HepG2 (cell line): ENCODE measurements at regions not wholly inside any gene's neighbourhood (a gene's known extent, or its start where the extent isn't known, plus 50 kb on each side); places are given as distances from the start of the nearest gene placed in this dataset.

Experiments used
- ATAC-seq: fragments of 200-7000 bp; cut with Tn5 transposase; 3 replicates; pipeline ENCODE4 v1.9.1; 2020; ENCODE audit warnings: mild to moderate bottlenecking, moderate library complexity
- BruUV-seq: library from RNA; stranded (reverse); fragments of 400-500 nt; replicated peaks from 2 replicates; lab custom pipeline; 2021; lab: Mats Ljungman, UMichigan
- CTCF ChIA-PET: fragments of 300-600 bp; formaldehyde crosslinking; extraction: SDS; loops from one replicate; lab custom pipeline; 2021; ENCODE audit warnings: low total read pairs, inconsistent platforms, low intra/inter-chr PET ratio; lab: Yijun Ruan, JAX
- POLR2A ChIA-PET: fragments of 350-600 bp; sonication (Branson Sonifier 250); formaldehyde crosslinking; loops from one replicate; lab custom pipeline; 2020; ENCODE audit warnings: antibody characterized with exemption, inconsistent platforms; lab: Yijun Ruan, JAX
- DNase-seq: peaks from one replicate; pipeline ENCODE4 v3.0.0-alpha.2; 2015; ENCODE audit warnings: low spot score
- FAIRE-seq: peaks from 3 replicates; lab custom pipeline; 2011; peaks lifted over from hg19 to GRCh38; lab: Jason Lieb, UNC
- H2AFZ ChIP-seq: one replicate; pipeline ENCODE4 v1.6.1; 2011; ENCODE audit warnings: low read length, inconsistent platforms
- H3K27ac ChIP-seq: fragments of 300-600 bp; 3 replicates; pipeline ENCODE4 v1.8.0; 2011; ENCODE audit warnings: mixed run types, mild to moderate bottlenecking, mixed read lengths, low read length, inconsistent platforms; ENCODE audit not compliant: insufficient read depth; ENCODE audit errors: extremely low read length
- H3K27me3 ChIP-seq, 2 experiments: fragments of 200-600 bp in 1 of 2; 2 replicates in 1 of 2; 3 replicates in 1 of 2; pipeline versions ENCODE4 v1.6.0 to v1.8.0; 2011; ENCODE audit warnings: low read length in 2 of 2, mild to moderate bottlenecking in 2 of 2, moderate library complexity in 2 of 2, inconsistent platforms in 1 of 2; ENCODE audit not compliant: insufficient read depth in 2 of 2, control insufficient read depth in 1 of 2
- H3K36me3 ChIP-seq, 2 experiments: fragments of 200-600 bp in 1 of 2; replicated peaks in 1 of 2; 2 replicates in 1 of 2; 3 replicates in 1 of 2; pipeline versions ENCODE4 v1.5.1 to v1.8.0; 2011; ENCODE audit warnings: low read length in 2 of 2, inconsistent platforms in 1 of 2; ENCODE audit not compliant: insufficient read depth in 2 of 2, control insufficient read depth in 1 of 2
- H3K4me1 ChIP-seq: 2 replicates; pipeline ENCODE4 v1.5.1; 2012; ENCODE audit warnings: low read length, inconsistent platforms; ENCODE audit not compliant: insufficient read depth
- H3K4me2 ChIP-seq: 2 replicates; pipeline ENCODE4 v1.6.0; 2011; ENCODE audit warnings: low read depth, low read length, inconsistent platforms
- H3K4me3 ChIP-seq, 3 experiments: fragments of 200-600 bp in 1 of 3; sonication (generic), shearing (Covaris generic) in 1 of 3; replicated peaks in 1 of 3; 2 replicates each; pipeline ENCODE4 v1.5.1; 2011 to 2016; ENCODE audit warnings: low read length in 3 of 3, inconsistent platforms in 2 of 3, low read depth in 2 of 3, mild to moderate bottlenecking in 2 of 3, control low read depth in 1 of 3, mixed read lengths in 1 of 3; ENCODE audit not compliant: insufficient read depth in 1 of 3
- H3K79me2 ChIP-seq: one replicate; pipeline ENCODE4 v1.6.1; 2011; ENCODE audit warnings: low read length, inconsistent platforms; ENCODE audit not compliant: insufficient read depth
- H3K9ac ChIP-seq: 2 replicates; pipeline ENCODE4 v1.6.0; 2011; ENCODE audit warnings: mild to moderate bottlenecking, low read depth, low read length, inconsistent platforms; ENCODE audit not compliant: insufficient read depth
- H3K9me3 ChIP-seq: 2 replicates; pipeline ENCODE4 v1.5.1; 2012; ENCODE audit warnings: mild to moderate bottlenecking, low read length
- H4K20me1 ChIP-seq: 2 replicates; pipeline ENCODE4 v1.6.0; 2011; ENCODE audit warnings: inconsistent platforms, mild to moderate bottlenecking, low read length, moderate library complexity; ENCODE audit not compliant: insufficient read depth
- ARNTL ChIP-seq: sonication (generic); formaldehyde crosslinking; IDR thresholded peaks from 2 replicates; pipeline ENCODE4 v1.4.0; 2020; ENCODE audit warnings: mild to moderate bottlenecking, missing genetic modification reagents
- ATF1 ChIP-seq: IDR thresholded peaks from 2 replicates; pipeline ENCODE4 v1.6.1; 2016; ENCODE audit warnings: mild to moderate bottlenecking, control low read depth
- GATAD2A ChIP-seq: IDR thresholded peaks from 2 replicates; pipeline ENCODE4 v1.6.1; 2016
- SAP130 ChIP-seq: IDR thresholded peaks from 2 replicates; pipeline ENCODE4 v1.6.1; 2016; ENCODE audit warnings: low read depth
- TEAD3 ChIP-seq: optimal IDR thresholded peaks from 2 replicates; pipeline ENCODE3; 2016; ENCODE audit warnings: borderline replicate concordance
- YEATS4 ChIP-seq: sonication (generic); formaldehyde crosslinking; IDR thresholded peaks from 2 replicates; pipeline ENCODE4 v1.4.0; 2020; ENCODE audit warnings: missing genetic modification reagents, borderline replicate concordance
- ZBTB7A ChIP-seq: sonication (generic); formaldehyde crosslinking; IDR thresholded peaks from 2 replicates; pipeline ENCODE4 v1.8.0; 2022; ENCODE audit warnings: mild to moderate bottlenecking, missing genetic modification reagents
- ZNF235 ChIP-seq: sonication (generic); formaldehyde crosslinking; IDR thresholded peaks from 2 replicates; pipeline ENCODE4 v1.8.1; 2023; ENCODE audit warnings: mild to moderate bottlenecking, missing genetic modification reagents, borderline replicate concordance
- WGBS: methylation state at CpG from one replicate; pipeline ENCODE4 v1.1.6; 2017; ENCODE audit warnings: low lambda C conversion rate; 5-methylcytosine and 5-hydroxymethylcytosine counted together
- in situ Hi-C: cut with HindIII; loops from 2 replicates; pipeline ENCODE4 v1.10.0; 2017; ENCODE audit warnings: low pct_unique_long_range_greater_than_20kb; ENCODE audit not compliant: extremely low pct_ligation_motif_present
- intact Hi-C: fragments of 100-400 bp; cut with micrococcal nuclease; formaldehyde crosslinking; loops from one replicate; pipeline ENCODE4 v1.10.0; 2022; ENCODE audit not compliant: unreplicated experiment
- TF ChIP-seq, protein P1 (sequence below): sonication (generic); formaldehyde crosslinking; IDR thresholded peaks from 2 replicates; pipeline ENCODE4 v1.4.0; 2020; ENCODE audit warnings: missing genetic modification reagents
- TF ChIP-seq, protein P2 (sequence below): sonication (generic); formaldehyde crosslinking; IDR thresholded peaks from 2 replicates; pipeline ENCODE4 v1.4.0; 2020; ENCODE audit warnings: mild to moderate bottlenecking, missing genetic modification reagents
- TF ChIP-seq, protein P3 (sequence below): sonication (generic); formaldehyde crosslinking; IDR thresholded peaks from 2 replicates; pipeline ENCODE4 v1.4.0; 2020; ENCODE audit warnings: missing genetic modification reagents
- TF ChIP-seq, protein P4 (sequence below): sonication (generic); formaldehyde crosslinking; IDR thresholded peaks from 2 replicates; pipeline ENCODE4 v1.5.0; 2020; ENCODE audit warnings: mild to moderate bottlenecking, missing genetic modification reagents
- TF ChIP-seq, protein P5 (sequence below): sonication (generic); formaldehyde crosslinking; IDR thresholded peaks from 2 replicates; pipeline ENCODE4 v1.9.0; 2022; ENCODE audit warnings: missing genetic modification reagents, mild to moderate bottlenecking, borderline replicate concordance
- TF ChIP-seq, protein P6 (sequence below): sonication (generic); formaldehyde crosslinking; IDR thresholded peaks from 2 replicates; pipeline ENCODE4 v1.8.1; 2022; ENCODE audit warnings: mild to moderate bottlenecking, missing genetic modification reagents

DNA sequence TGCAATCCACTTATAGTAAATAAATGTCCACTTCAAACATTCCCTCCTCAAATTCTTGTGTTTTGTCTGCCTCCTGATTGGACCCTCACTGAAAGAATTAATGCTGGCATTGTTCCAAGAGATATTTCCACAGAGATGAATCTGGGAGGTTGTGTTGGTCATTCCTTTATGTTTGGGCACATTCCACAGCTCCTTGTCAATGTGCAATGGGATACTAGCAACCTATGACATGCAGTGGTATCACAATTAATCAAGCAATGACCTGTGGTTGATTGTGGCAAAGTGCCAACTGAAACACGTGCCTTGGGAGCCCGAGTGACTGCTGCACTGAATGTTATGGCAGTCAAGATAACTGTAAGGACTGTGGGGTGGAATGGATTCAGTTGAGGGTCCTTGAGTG lies 55.0 kb upstream of the SNRPN start (continued):
- TF ChIP-seq, protein P1, sequence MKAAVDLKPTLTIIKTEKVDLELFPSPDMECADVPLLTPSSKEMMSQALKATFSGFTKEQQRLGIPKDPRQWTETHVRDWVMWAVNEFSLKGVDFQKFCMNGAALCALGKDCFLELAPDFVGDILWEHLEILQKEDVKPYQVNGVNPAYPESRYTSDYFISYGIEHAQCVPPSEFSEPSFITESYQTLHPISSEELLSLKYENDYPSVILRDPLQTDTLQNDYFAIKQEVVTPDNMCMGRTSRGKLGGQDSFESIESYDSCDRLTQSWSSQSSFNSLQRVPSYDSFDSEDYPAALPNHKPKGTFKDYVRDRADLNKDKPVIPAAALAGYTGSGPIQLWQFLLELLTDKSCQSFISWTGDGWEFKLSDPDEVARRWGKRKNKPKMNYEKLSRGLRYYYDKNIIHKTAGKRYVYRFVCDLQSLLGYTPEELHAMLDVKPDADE (CRISPR knock-in tag), result no peak
- TF ChIP-seq, protein P2, sequence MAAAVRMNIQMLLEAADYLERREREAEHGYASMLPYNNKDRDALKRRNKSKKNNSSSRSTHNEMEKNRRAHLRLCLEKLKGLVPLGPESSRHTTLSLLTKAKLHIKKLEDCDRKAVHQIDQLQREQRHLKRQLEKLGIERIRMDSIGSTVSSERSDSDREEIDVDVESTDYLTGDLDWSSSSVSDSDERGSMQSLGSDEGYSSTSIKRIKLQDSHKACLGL, result no peak
- TF ChIP-seq ARNTL (no peak), ZNF235 (CRISPR knock-in tag) (no peak)
- TF ChIP-seq, all 625 proteins: peak for 0

DNA sequence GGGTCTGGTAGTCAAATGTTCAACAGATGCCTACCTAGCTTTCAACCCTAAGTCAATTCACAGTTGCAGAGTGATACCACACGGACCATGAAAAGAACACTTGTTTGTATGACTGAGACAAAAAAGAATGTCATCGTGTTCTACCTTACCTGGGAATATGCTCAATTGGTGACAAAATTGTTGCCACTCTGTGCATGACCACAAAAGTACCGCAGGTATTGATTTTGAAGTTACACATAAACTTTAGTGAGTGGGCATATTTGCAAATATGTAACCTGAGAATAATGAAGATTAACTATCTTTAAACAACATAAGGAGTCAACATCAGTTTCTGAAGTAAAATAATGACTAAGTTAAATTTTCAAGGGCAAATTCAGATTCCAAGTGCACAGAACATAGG lies 53.4 kb upstream of the SNRPN start:
- in situ Hi-C loops, result no loop called here
- peak; percentile 48 for TF ChIP-seq TEAD3 (CRISPR knock-in tag)
- TF ChIP-seq ZBTB7A, result no peak
- TF ChIP-seq, protein P3, sequence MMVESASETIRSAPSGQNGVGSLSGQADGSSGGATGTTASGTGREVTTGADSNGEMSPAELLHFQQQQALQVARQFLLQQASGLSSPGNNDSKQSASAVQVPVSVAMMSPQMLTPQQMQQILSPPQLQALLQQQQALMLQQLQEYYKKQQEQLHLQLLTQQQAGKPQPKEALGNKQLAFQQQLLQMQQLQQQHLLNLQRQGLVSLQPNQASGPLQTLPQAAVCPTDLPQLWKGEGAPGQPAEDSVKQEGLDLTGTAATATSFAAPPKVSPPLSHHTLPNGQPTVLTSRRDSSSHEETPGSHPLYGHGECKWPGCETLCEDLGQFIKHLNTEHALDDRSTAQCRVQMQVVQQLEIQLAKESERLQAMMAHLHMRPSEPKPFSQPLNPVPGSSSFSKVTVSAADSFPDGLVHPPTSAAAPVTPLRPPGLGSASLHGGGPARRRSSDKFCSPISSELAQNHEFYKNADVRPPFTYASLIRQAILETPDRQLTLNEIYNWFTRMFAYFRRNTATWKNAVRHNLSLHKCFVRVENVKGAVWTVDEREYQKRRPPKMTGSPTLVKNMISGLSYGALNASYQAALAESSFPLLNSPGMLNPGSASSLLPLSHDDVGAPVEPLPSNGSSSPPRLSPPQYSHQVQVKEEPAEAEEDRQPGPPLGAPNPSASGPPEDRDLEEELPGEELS, result peak; percentile 80
- 0 out of 2 replicates have a peak, but pooled peaks have one; percentile 44 for TF ChIP-seq ATF1 (CRISPR knock-in tag)
- TF ChIP-seq GATAD2A (CRISPR knock-in tag), result peak; percentile 41
- no peak for TF ChIP-seq YEATS4 (CRISPR knock-in tag)
- no peak for TF ChIP-seq SAP130 (CRISPR knock-in tag)
- TF ChIP-seq, protein P4, sequence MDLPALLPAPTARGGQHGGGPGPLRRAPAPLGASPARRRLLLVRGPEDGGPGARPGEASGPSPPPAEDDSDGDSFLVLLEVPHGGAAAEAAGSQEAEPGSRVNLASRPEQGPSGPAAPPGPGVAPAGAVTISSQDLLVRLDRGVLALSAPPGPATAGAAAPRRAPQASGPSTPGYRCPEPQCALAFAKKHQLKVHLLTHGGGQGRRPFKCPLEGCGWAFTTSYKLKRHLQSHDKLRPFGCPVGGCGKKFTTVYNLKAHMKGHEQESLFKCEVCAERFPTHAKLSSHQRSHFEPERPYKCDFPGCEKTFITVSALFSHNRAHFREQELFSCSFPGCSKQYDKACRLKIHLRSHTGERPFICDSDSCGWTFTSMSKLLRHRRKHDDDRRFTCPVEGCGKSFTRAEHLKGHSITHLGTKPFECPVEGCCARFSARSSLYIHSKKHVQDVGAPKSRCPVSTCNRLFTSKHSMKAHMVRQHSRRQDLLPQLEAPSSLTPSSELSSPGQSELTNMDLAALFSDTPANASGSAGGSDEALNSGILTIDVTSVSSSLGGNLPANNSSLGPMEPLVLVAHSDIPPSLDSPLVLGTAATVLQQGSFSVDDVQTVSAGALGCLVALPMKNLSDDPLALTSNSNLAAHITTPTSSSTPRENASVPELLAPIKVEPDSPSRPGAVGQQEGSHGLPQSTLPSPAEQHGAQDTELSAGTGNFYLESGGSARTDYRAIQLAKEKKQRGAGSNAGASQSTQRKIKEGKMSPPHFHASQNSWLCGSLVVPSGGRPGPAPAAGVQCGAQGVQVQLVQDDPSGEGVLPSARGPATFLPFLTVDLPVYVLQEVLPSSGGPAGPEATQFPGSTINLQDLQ (CRISPR knock-in tag), result no peak
- TF ChIP-seq, protein P5, sequence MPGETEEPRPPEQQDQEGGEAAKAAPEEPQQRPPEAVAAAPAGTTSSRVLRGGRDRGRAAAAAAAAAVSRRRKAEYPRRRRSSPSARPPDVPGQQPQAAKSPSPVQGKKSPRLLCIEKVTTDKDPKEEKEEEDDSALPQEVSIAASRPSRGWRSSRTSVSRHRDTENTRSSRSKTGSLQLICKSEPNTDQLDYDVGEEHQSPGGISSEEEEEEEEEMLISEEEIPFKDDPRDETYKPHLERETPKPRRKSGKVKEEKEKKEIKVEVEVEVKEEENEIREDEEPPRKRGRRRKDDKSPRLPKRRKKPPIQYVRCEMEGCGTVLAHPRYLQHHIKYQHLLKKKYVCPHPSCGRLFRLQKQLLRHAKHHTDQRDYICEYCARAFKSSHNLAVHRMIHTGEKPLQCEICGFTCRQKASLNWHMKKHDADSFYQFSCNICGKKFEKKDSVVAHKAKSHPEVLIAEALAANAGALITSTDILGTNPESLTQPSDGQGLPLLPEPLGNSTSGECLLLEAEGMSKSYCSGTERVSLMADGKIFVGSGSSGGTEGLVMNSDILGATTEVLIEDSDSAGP, result no peak
- TF ChIP-seq, protein P6, sequence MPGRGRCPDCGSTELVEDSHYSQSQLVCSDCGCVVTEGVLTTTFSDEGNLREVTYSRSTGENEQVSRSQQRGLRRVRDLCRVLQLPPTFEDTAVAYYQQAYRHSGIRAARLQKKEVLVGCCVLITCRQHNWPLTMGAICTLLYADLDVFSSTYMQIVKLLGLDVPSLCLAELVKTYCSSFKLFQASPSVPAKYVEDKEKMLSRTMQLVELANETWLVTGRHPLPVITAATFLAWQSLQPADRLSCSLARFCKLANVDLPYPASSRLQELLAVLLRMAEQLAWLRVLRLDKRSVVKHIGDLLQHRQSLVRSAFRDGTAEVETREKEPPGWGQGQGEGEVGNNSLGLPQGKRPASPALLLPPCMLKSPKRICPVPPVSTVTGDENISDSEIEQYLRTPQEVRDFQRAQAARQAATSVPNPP, result no peak

More for the DNA sequence above, 53.4 kb upstream of the SNRPN start:
- H3K4me2 ChIP-seq, result no peak overlapping the region
- peaks cover 56% of the 10 kb centered on the region for H3K9me3 ChIP-seq
- CTCF ChIA-PET, result no interaction called here
- DNase-seq (peak; percentile 20), FAIRE-seq (no peak), ATAC-seq (peak; percentile 91)
- intact Hi-C loops, result loop anchor here (5.0 kb wide), 1 partner anchor 56 kb away; no protein-coding TSS in a partner anchor
- H3K9ac ChIP-seq, result no peak overlapping the region
- no peaks in the 10 kb centered on the region for H4K20me1 ChIP-seq
- no peaks in the 10 kb centered on the region; a peak in 1 of 5 replicates for H3K27me3 ChIP-seq
- H3K27ac ChIP-seq, result no peak overlapping the region
- no peak overlapping the region for H3K4me3 ChIP-seq
- H3K4me1 ChIP-seq, result peaks cover 33% of the 10 kb centered on the region
- BruUV-seq, result no TSS peak
- no peak overlapping the region for H2AFZ ChIP-seq
- no peaks in the 10 kb centered on the region for H3K79me2 ChIP-seq
- WGBS, result 0% methylated on average over 3 of the region's 3 CpGs
- POLR2A ChIA-PET, result no interaction called here
- H3K36me3 ChIP-seq, result no peaks in the 10 kb centered on the region
